GM19455 (cell line): ENCODE measurements at regions not wholly inside any gene's neighbourhood (a gene's known extent, or its start where the extent isn't known, plus 50 kb on each side); places are given as distances from the start of the nearest gene placed in this dataset.
"Not testable (repeated sequence)": the region's sequence is repeated elsewhere in the genome, so short reads cannot be mapped to it uniquely, and the experiment has no call there.

Experiments used
- ATAC-seq: cut with Tn5 transposase; IDR thresholded peaks from one replicate; pipeline ENCODE4 v1.9.1; 2021; ENCODE audit not compliant: unreplicated experiment

- ATAC-seq, result no peak
Observed at GRCh38 chr12:131430158-131430742, 280.6 kb upstream of the SFSWAP start.

GRCh38 chr12:131431126-131431655 is 279.7 kb upstream of the SFSWAP start:
- not testable (repeated sequence) for ATAC-seq

- ATAC-seq, result no peak
Observed at GRCh38 chr12:131432532-131433260, 278.2 kb upstream of the SFSWAP start.

- ATAC-seq, result no peak
Observed at GRCh38 chr12:131434208-131435125, 276.4 kb upstream of the SFSWAP start.

- ATAC-seq, result no peak
Observed at GRCh38 chr12:131436922-131437705, 273.8 kb upstream of the SFSWAP start.

GRCh38 chr12:131437706-131438492 is 273.0 kb upstream of the SFSWAP start:
- ATAC-seq, result no peak

GRCh38 chr12:131438493-131438835 is 272.4 kb upstream of the SFSWAP start:
- ATAC-seq, result not testable (repeated sequence)

- no peak for ATAC-seq
Observed at GRCh38 chr12:131438881-131439280, 272.0 kb upstream of the SFSWAP start.

- not testable (repeated sequence) for ATAC-seq
Observed at GRCh38 chr12:131439752-131440151, 271.1 kb upstream of the SFSWAP start.

GRCh38 chr12:131440209-131441059 is 270.5 kb upstream of the SFSWAP start:
- ATAC-seq, result not testable (repeated sequence)

- no peak for ATAC-seq
Observed at GRCh38 chr12:131441060-131441396, 269.9 kb upstream of the SFSWAP start.

- ATAC-seq, result no peak
Observed at GRCh38 chr12:131441638-131442336, 269.1 kb upstream of the SFSWAP start.

- no peak for ATAC-seq
Observed at GRCh38 chr12:131442337-131442918, 268.5 kb upstream of the SFSWAP start.

GRCh38 chr12:131443019-131444000 is 267.6 kb upstream of the SFSWAP start:
- ATAC-seq, result no peak

GRCh38 chr12:131444220-131445164 is 266.4 kb upstream of the SFSWAP start:
- ATAC-seq, result no peak
